ENCODE measurements at regions not wholly inside any gene's neighbourhood (a gene's known extent, or its start where the extent isn't known, plus 50 kb on each side); places are given as distances from the start of the nearest gene placed in this dataset.

DNA sequence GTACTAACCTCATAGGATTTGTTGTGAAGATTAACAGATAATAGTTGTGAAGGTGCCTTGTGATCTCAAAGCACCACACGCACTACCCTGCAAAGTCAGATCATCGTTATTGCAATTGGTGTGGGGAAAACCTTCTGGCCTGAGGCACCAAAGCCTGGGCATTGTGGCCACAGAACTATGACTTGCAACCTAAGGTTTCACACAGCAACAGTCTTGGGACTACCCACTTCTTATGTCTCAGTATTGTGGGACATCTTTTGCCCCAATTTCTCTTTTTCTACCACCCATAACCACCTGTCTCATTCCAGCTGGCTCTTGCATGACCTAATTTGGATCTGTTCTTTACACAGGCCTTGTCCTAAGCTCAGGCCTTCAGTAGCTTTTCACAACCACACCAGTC lies 247.8 kb upstream of the NR4A3 start:
- TF ChIP-seq EP300 (IDR thresholded peaks at IDR 0.05) (no peak), POLR2AphosphoS5 (IDR thresholded peaks at IDR 0.05) (no peak)
- TF ChIP-seq, protein P1, sequence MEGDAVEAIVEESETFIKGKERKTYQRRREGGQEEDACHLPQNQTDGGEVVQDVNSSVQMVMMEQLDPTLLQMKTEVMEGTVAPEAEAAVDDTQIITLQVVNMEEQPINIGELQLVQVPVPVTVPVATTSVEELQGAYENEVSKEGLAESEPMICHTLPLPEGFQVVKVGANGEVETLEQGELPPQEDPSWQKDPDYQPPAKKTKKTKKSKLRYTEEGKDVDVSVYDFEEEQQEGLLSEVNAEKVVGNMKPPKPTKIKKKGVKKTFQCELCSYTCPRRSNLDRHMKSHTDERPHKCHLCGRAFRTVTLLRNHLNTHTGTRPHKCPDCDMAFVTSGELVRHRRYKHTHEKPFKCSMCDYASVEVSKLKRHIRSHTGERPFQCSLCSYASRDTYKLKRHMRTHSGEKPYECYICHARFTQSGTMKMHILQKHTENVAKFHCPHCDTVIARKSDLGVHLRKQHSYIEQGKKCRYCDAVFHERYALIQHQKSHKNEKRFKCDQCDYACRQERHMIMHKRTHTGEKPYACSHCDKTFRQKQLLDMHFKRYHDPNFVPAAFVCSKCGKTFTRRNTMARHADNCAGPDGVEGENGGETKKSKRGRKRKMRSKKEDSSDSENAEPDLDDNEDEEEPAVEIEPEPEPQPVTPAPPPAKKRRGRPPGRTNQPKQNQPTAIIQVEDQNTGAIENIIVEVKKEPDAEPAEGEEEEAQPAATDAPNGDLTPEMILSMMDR (IDR thresholded peaks at IDR 0.05), result no peak
